DND-41 (cell line): ENCODE measurements at regions not wholly inside any gene's neighbourhood (a gene's known extent, or its start where the extent isn't known, plus 50 kb on each side); places are given as distances from the start of the nearest gene placed in this dataset.
"Not testable (repeated sequence)": the region's sequence is repeated elsewhere in the genome, so short reads cannot be mapped to it uniquely, and the experiment has no call there.

Experiments used
- ATAC-seq: fragments of 200-7000 bp; cut with Tn5 transposase; 3 replicates; pipeline ENCODE4 v1.9.1; 2021; ENCODE audit warnings: low read depth; ENCODE audit not compliant: insufficient read depth
- DNase-seq: peaks from one replicate; pipeline ENCODE4 v3.0.0-alpha.2; 2020
- H2AFZ ChIP-seq: 2 replicates; pipeline ENCODE4 v1.6.0; 2012; ENCODE audit warnings: low read depth, low read length
- H3K27ac ChIP-seq: 2 replicates; pipeline ENCODE4 v1.5.1; 2012; ENCODE audit warnings: low read length, inconsistent platforms
- H3K27me3 ChIP-seq: fragments of 200-600 bp; sonication (generic); 2 replicates; pipeline ENCODE4 v1.6.0; 2012; ENCODE audit warnings: low read length, mild to moderate bottlenecking, inconsistent platforms; ENCODE audit not compliant: insufficient read depth, poor library complexity
- H3K36me3 ChIP-seq: 2 replicates; pipeline ENCODE4 v1.5.1; 2012; ENCODE audit warnings: low read length, inconsistent platforms; ENCODE audit not compliant: insufficient read depth
- H3K4me1 ChIP-seq: 2 replicates; pipeline ENCODE4 v1.5.1; 2012; ENCODE audit warnings: mild to moderate bottlenecking, low read length; ENCODE audit not compliant: insufficient read depth
- H3K4me2 ChIP-seq: 2 replicates; pipeline ENCODE4 v1.6.0; 2012; ENCODE audit warnings: mild to moderate bottlenecking, moderate library complexity, low read length, inconsistent platforms; ENCODE audit not compliant: insufficient read depth
- H3K4me3 ChIP-seq, 2 experiments: fragments of 200-600 bp in 1 of 2; shearing (Covaris generic) in 1 of 2; 2 replicates each; pipeline ENCODE4 v1.5.1; 2012 to 2016; ENCODE audit warnings: inconsistent platforms in 2 of 2, low read length in 2 of 2, mild to moderate bottlenecking in 2 of 2, low read depth in 1 of 2, moderate library complexity in 1 of 2
- H3K79me2 ChIP-seq: 2 replicates; pipeline ENCODE4 v1.6.0; 2012; ENCODE audit warnings: low read length, inconsistent platforms; ENCODE audit not compliant: insufficient read depth
- H3K9ac ChIP-seq: 2 replicates; pipeline ENCODE4 v1.6.0; 2012; ENCODE audit warnings: low read depth, mild to moderate bottlenecking, inconsistent platforms, low read length, moderate library complexity
- H3K9me3 ChIP-seq: 2 replicates; pipeline ENCODE4 v1.5.1; 2012; ENCODE audit warnings: low read length, moderate library complexity, mild to moderate bottlenecking, inconsistent platforms; ENCODE audit not compliant: insufficient read depth, severe bottlenecking
- H4K20me1 ChIP-seq: 2 replicates; pipeline ENCODE4 v1.6.0; 2012; ENCODE audit warnings: low read length; ENCODE audit not compliant: insufficient read depth
- EZH2 ChIP-seq: IDR thresholded peaks from 3 replicates; pipeline ENCODE4 v1.6.1; 2012; ENCODE audit warnings: borderline replicate concordance, low read depth, mild to moderate bottlenecking, moderate library complexity, low read length, inconsistent platforms; ENCODE audit not compliant: severe bottlenecking
- TF ChIP-seq, protein P1 (sequence below): IDR thresholded peaks from 2 replicates; pipeline ENCODE4 v1.5.1; 2012; ENCODE audit warnings: borderline replicate concordance, low read length, moderate library complexity, mild to moderate bottlenecking; ENCODE audit not compliant: poor library complexity, severe bottlenecking; ENCODE audit errors: extremely low read depth

DNA sequence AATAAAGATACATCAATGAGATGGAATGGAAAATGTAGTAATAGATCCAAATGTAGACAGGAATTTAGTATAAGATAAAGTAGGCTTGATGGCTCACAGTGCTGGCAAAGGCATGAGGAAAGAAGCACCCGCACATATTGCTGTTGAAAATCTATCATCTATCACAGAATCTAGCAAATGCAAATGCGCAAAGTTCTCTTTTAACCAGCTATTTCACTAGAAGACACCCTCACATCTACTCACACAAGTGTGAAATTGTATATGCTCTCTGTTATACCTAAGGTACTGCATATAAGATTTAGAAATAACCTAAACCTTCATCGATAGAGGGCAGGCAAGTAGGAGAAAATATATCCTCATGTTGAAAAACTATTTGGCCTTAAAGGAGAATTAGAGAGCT, 756.7 kb upstream of the SEMA6D start:
- H3K27me3 ChIP-seq, result no peaks in the 10 kb centered on the region
- H3K79me2 ChIP-seq, result no peaks in the 10 kb centered on the region
- DNase-seq (no peak), ATAC-seq (no peak)
- no peak for TF ChIP-seq EZH2
- TF ChIP-seq, protein P1, sequence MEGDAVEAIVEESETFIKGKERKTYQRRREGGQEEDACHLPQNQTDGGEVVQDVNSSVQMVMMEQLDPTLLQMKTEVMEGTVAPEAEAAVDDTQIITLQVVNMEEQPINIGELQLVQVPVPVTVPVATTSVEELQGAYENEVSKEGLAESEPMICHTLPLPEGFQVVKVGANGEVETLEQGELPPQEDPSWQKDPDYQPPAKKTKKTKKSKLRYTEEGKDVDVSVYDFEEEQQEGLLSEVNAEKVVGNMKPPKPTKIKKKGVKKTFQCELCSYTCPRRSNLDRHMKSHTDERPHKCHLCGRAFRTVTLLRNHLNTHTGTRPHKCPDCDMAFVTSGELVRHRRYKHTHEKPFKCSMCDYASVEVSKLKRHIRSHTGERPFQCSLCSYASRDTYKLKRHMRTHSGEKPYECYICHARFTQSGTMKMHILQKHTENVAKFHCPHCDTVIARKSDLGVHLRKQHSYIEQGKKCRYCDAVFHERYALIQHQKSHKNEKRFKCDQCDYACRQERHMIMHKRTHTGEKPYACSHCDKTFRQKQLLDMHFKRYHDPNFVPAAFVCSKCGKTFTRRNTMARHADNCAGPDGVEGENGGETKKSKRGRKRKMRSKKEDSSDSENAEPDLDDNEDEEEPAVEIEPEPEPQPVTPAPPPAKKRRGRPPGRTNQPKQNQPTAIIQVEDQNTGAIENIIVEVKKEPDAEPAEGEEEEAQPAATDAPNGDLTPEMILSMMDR, result no peak
- no peak overlapping the region for H2AFZ ChIP-seq
- no peak overlapping the region for H3K4me3 ChIP-seq
- H3K27ac ChIP-seq, result no peak overlapping the region
- H3K4me2 ChIP-seq, result no peak overlapping the region
- H3K36me3 ChIP-seq, result no peaks in the 10 kb centered on the region
- H3K9ac ChIP-seq, result no peak overlapping the region
- no peaks in the 10 kb centered on the region for H3K4me1 ChIP-seq
- no peaks in the 10 kb centered on the region for H4K20me1 ChIP-seq
- H3K9me3 ChIP-seq, result no peaks in the 10 kb centered on the region

DNA sequence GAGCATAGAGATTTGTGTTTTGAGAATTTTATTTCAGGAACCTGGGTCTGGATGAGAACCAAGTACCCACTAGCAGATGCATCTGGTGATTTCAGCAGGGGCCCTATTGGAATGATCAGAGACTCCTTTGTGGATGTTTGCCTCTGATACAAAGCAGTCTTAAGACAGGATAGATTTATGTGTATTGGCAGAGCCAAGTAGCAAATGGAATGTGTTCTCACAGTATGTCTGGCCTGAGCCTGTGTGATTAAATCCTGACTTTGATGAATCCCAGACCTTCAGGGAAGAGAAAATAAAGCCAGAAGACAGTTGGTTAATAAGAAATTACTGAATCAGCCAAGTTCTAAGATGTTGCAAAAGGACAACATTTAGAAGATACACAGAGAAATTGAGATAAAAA, 755.5 kb upstream of the SEMA6D start:
- no peaks in the 10 kb centered on the region for H3K36me3 ChIP-seq
- H3K79me2 ChIP-seq, result no peaks in the 10 kb centered on the region
- no peak overlapping the region for H3K9ac ChIP-seq
- ATAC-seq, result no peak
- no peak overlapping the region for H3K4me3 ChIP-seq
- H4K20me1 ChIP-seq, result no peaks in the 10 kb centered on the region
- H3K4me2 ChIP-seq, result no peak overlapping the region
- H3K4me1 ChIP-seq, result no peaks in the 10 kb centered on the region
- no peak for TF ChIP-seq EZH2
- TF ChIP-seq, protein P1, result no peak
- no peak overlapping the region for H3K27ac ChIP-seq
- H3K27me3 ChIP-seq, result no peaks in the 10 kb centered on the region
- DNase-seq, result no peak
- no peak overlapping the region for H2AFZ ChIP-seq
- no peaks in the 10 kb centered on the region for H3K9me3 ChIP-seq

DNA sequence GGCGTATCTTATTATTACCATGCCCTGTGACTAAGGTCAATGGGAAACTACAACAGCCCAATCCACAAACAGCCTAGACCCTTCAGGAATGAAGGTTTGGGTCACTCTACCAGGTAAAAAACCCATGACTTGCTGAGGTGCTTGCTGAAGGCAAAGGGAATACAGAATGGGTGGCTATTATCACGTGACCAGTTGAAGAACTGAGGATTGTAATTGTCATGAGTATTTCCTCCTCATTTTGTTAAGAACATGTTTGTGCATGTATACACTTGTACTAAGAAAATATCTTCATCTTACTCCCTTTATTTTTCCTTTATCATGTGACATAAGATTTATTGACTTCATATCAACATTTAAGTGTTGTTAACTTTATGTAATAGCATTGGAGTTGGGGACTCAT, 729.2 kb upstream of the SEMA6D start:
- H3K36me3 ChIP-seq, H3K9me3 ChIP-seq, H3K27ac ChIP-seq, H3K4me2 ChIP-seq, H2AFZ ChIP-seq, H3K4me1 ChIP-seq, H4K20me1 ChIP-seq, ATAC-seq, H3K9ac ChIP-seq, DNase-seq, H3K27me3 ChIP-seq, H3K79me2 ChIP-seq, H3K4me3 ChIP-seq: not testable (repeated sequence)

DNA sequence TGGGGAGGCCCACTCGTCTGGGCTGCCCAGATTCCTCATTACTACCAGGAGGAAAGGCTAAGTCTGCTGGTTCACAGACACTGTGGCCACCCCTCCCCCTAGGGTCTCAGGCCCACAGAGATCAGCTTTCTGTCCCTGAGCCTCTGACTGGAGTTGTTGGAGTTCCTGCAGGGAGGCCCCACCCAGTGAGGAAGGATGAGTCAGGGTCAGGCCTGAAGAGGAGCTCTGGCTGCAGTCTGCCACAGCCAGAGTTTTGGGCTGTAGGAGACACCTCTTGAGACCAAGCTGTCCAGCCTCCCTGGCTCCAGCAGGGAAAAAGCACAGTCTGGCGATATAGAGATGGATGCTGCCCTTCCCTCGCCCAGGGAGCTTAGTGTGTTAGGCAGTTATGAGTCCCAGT, 720.9 kb upstream of the SEMA6D start:
- ATAC-seq (no peak), DNase-seq (no peak)
- H4K20me1 ChIP-seq, result no peaks in the 10 kb centered on the region
- H3K9ac ChIP-seq, result no peak overlapping the region
- H3K27ac ChIP-seq, result no peak overlapping the region
- TF ChIP-seq, protein P1, result no peak
- no peak for TF ChIP-seq EZH2
- H3K4me2 ChIP-seq, result no peak overlapping the region
- H3K27me3 ChIP-seq, result no peaks in the 10 kb centered on the region
- H3K36me3 ChIP-seq, result no peaks in the 10 kb centered on the region
- no peaks in the 10 kb centered on the region for H3K4me1 ChIP-seq
- no peak overlapping the region for H2AFZ ChIP-seq
- H3K4me3 ChIP-seq, result no peak overlapping the region
- H3K79me2 ChIP-seq, result no peaks in the 10 kb centered on the region
- no peaks in the 10 kb centered on the region for H3K9me3 ChIP-seq
